ENCODE measurements at regions not wholly inside any gene's neighbourhood (a gene's known extent, or its start where the extent isn't known, plus 50 kb on each side); places are given as distances from the start of the nearest gene placed in this dataset.

DNA sequence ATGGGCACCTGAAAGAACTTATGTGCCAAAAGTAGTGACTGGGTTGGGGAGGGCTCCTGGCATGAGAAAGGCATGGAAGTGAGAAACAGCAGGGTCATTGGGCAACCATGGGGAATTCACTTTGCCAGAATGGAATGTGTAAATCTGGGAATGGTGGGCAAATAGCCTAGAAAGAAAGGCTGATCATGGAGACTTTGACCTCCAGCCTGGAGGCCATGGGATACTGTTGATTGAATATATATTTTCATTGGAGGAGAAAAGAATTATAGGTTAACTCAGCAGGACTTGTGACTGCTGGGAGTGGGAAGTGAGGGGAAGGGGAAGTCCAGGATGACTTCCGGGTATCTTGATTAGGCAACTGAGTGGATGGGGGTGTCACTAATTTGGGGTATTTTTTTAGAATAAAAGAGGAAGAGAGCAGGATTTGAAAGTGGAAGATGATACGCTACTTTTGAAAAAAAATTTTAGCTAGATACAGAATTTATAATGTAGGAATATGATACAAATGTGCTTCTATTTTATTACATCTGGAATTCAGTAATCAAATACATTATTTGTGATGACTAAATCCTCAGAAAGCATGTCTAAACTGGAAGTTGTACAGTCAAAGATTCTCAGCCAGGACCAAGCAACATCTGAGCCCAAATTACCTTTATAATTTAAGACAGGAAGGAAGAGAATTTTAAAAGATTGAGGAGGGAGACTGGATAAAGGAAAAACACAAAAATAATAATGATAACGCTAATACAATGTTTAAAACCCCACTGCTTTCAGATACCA, 116.2 kb downstream of the GATA6 start:
- no peak for TF ChIP-seq EP300 (IDR thresholded peaks at IDR 0.05)
- TF ChIP-seq, protein P1, sequence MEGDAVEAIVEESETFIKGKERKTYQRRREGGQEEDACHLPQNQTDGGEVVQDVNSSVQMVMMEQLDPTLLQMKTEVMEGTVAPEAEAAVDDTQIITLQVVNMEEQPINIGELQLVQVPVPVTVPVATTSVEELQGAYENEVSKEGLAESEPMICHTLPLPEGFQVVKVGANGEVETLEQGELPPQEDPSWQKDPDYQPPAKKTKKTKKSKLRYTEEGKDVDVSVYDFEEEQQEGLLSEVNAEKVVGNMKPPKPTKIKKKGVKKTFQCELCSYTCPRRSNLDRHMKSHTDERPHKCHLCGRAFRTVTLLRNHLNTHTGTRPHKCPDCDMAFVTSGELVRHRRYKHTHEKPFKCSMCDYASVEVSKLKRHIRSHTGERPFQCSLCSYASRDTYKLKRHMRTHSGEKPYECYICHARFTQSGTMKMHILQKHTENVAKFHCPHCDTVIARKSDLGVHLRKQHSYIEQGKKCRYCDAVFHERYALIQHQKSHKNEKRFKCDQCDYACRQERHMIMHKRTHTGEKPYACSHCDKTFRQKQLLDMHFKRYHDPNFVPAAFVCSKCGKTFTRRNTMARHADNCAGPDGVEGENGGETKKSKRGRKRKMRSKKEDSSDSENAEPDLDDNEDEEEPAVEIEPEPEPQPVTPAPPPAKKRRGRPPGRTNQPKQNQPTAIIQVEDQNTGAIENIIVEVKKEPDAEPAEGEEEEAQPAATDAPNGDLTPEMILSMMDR (IDR thresholded peaks at IDR 0.05), result no peak

All from gastroesophageal sphincter (tissue), 3 donors.